ENCODE measurements at regions not wholly inside any gene's neighbourhood (a gene's known extent, or its start where the extent isn't known, plus 50 kb on each side); places are given as distances from the start of the nearest gene placed in this dataset.

DNA sequence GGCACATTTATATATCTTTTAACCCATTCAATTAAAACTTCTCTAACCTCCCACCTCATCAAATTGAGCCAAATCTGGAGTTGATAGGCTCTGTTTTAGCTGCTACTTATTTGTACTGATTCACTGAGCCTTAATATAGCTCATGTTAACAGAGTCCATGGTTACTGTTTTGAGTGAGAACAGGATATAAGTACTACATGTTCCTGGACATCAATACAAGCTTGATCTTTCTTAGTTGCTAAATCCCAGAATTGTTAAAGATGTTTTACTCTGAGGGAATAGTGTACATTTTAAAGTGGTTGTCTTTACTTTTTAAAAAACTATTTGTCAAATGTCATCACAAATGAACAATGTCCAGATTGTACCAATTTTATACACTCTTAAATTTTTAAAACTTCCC is 157.7 kb downstream of the RPRM start (continued):
- TF ChIP-seq, protein P1, sequence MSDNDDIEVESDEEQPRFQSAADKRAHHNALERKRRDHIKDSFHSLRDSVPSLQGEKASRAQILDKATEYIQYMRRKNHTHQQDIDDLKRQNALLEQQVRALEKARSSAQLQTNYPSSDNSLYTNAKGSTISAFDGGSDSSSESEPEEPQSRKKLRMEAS (IDR thresholded peaks at IDR 0.05; ENCODE audit: low read depth), result no peak
- no peak for TF ChIP-seq RXRA (IDR thresholded peaks at IDR 0.05; ENCODE audit: borderline replicate concordance, low read depth)
- no peak for TF ChIP-seq USF1 (IDR thresholded peaks at IDR 0.05; ENCODE audit: borderline replicate concordance, low read depth)

DNA sequence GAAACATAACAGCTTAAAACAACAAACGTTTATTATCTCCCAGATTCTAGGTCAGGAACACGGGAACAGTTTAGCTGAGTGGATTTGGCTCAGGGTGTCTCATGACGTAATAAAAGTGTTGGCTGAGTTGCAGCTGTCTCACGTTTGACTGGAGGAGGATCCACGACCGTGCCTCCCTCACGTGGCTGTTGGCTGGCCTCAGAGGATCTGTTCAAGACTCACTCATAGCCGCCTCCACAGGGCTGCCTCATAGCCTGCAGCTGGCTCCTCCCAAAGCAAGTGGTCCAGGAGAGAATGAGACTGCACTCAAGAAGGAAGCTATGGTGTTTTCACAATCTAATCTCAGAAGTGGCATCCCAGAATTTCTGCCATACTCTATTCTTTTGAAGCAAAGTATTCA is 167.1 kb downstream of the RPRM start:
- Histone ChIP-seq H3K79me2 (ENCODE audit: insufficient read depth) (no peaks in the 10 kb centered on the region), H2AFZ (ENCODE audit: low read depth) (no peak overlapping the region), H3K4me1 (ENCODE audit: control insufficient read depth in 1 of 2, insufficient read depth in 2 of 2, low read depth in 1 of 2, low read length in 1 of 2) (no peaks in the 10 kb centered on the region), H3K27me3 (ENCODE audit: insufficient read depth) (no peaks in the 10 kb centered on the region), H3F3A (replicated peaks; ENCODE audit: insufficient read depth) (no peaks in the 10 kb centered on the region), H3K4me3 (ENCODE audit: low read depth in 2 of 2, low read length in 1 of 2) (no peak overlapping the region), H4K20me1 (ENCODE audit: insufficient read depth) (no peaks in the 10 kb centered on the region), H3K4me2 (no peak overlapping the region), H3K9ac (no peak overlapping the region), H3K36me3 (replicated peaks in 1 of 2; ENCODE audit: control insufficient read depth in 1 of 2, insufficient read depth in 2 of 2, low read length in 1 of 2) (no peaks in the 10 kb centered on the region), H3K9me2 (no peaks in the 10 kb centered on the region), H3K27ac (ENCODE audit: low read depth in 2 of 2, low read length in 1 of 2) (no peak overlapping the region), H3K9me3 (no peaks in the 10 kb centered on the region)
- CTCF ChIA-PET, result no interaction called here
- no peak for DNase-seq
- POLR2A ChIA-PET, result no interaction called here
- 4% methylated on average over 4 of the region's 8 CpGs for WGBS (ENCODE audit: low lambda C conversion rate)
- no peak for TF ChIP-seq TAF1 (IDR thresholded peaks at IDR 0.05; ENCODE audit: borderline replicate concordance, low read depth, low read length)
- TF ChIP-seq POLR2AphosphoS5 (IDR thresholded peaks at IDR 0.05; ENCODE audit: low read depth, low read length), result no peak
- TF ChIP-seq ZBTB33 (IDR thresholded peaks at IDR 0.05; ENCODE audit: borderline replicate concordance, low read depth), result no peak
- no peak for TF ChIP-seq RFX5 (IDR thresholded peaks at IDR 0.05; ENCODE audit: low read length)
- TF ChIP-seq EZH2phosphoT487 (IDR thresholded peaks at IDR 0.05; ENCODE audit: borderline replicate concordance, low read depth), result no peak
- TF ChIP-seq ELF1 (IDR thresholded peaks at IDR 0.05), result no peak
- TF ChIP-seq RCOR1 (IDR thresholded peaks at IDR 0.05; ENCODE audit: low read length), result no peak

GRCh38 chr2:153308466-153308865 is 170.1 kb downstream of the RPRM start:
- Histone ChIP-seq H2AFZ (ENCODE audit: low read depth) (no peak overlapping the region), H3K4me2 (no peak overlapping the region), H3K9me3 (no peaks in the 10 kb centered on the region), H3K79me2 (ENCODE audit: insufficient read depth) (no peaks in the 10 kb centered on the region), H3K4me1 (ENCODE audit: control insufficient read depth in 1 of 2, insufficient read depth in 2 of 2, low read depth in 1 of 2, low read length in 1 of 2) (no peaks in the 10 kb centered on the region), H3K9ac (no peak overlapping the region), H3K4me3 (ENCODE audit: low read depth in 2 of 2, low read length in 1 of 2) (no peak overlapping the region), H3K27ac (ENCODE audit: low read depth in 2 of 2, low read length in 1 of 2) (no peak overlapping the region), H3K27me3 (ENCODE audit: insufficient read depth) (no peaks in the 10 kb centered on the region), H3F3A (replicated peaks; ENCODE audit: insufficient read depth) (no peaks in the 10 kb centered on the region), H3K36me3 (replicated peaks in 1 of 2; ENCODE audit: control insufficient read depth in 1 of 2, insufficient read depth in 2 of 2, low read length in 1 of 2) (no peaks in the 10 kb centered on the region), H3K9me2 (no peaks in the 10 kb centered on the region), H4K20me1 (ENCODE audit: insufficient read depth) (no peaks in the 10 kb centered on the region)
- DNase-seq, result no peak
- POLR2A ChIA-PET, result no interaction called here
- CTCF ChIA-PET, result no interaction called here
- no peak for TF ChIP-seq GATA2 (CRISPR knock-in tag; IDR thresholded peaks at IDR 0.05)
- no peak for TF ChIP-seq TCF12 (IDR thresholded peaks at IDR 0.05)
- no peak for TF ChIP-seq RXRA (IDR thresholded peaks at IDR 0.05; ENCODE audit: borderline replicate concordance, low read depth)
- TF ChIP-seq NFIC (IDR thresholded peaks at IDR 0.05; ENCODE audit: borderline replicate concordance), result no peak
- WGBS (ENCODE audit: low lambda C conversion rate), result 17% methylated on average over 2 of the region's 2 CpGs
